GM18502 (cell line): ENCODE measurements at regions not wholly inside any gene's neighbourhood (a gene's known extent, or its start where the extent isn't known, plus 50 kb on each side); places are given as distances from the start of the nearest gene placed in this dataset.
A peak's percentile ranks its signal among the peaks of the same experiment; 100 is the strongest.

Experiments used
- ATAC-seq: cut with Tn5 transposase; IDR thresholded peaks from one replicate; pipeline ENCODE4 v1.9.1; 2021; ENCODE audit warnings: mild to moderate bottlenecking; ENCODE audit not compliant: unreplicated experiment, poor library complexity

- ATAC-seq: no peak
These were observed 62.3 kb upstream of the DAPL1 start for GRCh38 chr2:158732573-158733429.

DNA sequence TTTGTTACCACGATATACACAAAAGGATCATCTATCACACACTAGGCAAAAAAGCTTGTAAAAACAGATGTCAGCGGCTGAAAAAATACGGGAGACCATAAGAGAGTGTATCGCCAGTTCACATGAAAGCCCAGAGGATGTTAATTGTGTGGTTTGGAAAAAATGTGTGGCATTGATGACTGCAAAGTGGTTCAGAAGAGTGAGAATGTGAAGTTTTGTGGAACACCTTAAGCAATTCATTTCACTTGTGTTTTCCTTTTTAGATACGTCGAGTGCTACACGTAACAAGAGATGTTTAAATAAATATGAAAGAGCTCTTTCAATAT is 61.7 kb upstream of the DAPL1 start:
- ATAC-seq: no peak

DNA sequence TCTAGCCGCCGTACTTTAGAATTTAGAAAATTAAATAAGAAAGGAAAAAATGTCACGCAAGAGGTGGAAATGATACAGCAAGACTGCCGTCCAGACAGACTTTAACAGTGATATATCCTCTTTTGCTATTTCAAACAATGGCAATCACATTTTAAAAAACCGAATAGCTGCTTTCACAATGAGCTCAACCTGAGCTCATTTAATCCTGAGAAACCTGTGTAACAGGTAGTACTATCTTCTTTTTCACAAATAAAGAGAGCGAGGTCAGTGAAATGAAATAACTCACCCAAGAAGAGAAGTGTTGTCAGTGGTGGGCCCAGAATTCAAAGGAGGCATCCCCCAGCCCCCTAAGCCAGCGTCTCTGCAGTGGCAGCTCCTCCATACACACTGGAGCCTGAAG is 60.7 kb upstream of the DAPL1 start:
- ATAC-seq: no peak

- ATAC-seq: no peak
These were observed 59.1 kb upstream of the DAPL1 start for GRCh38 chr2:158735822-158736580.

GRCh38 chr2:158738363-158738762 is 56.8 kb upstream of the DAPL1 start:
- ATAC-seq: no peak

DNA sequence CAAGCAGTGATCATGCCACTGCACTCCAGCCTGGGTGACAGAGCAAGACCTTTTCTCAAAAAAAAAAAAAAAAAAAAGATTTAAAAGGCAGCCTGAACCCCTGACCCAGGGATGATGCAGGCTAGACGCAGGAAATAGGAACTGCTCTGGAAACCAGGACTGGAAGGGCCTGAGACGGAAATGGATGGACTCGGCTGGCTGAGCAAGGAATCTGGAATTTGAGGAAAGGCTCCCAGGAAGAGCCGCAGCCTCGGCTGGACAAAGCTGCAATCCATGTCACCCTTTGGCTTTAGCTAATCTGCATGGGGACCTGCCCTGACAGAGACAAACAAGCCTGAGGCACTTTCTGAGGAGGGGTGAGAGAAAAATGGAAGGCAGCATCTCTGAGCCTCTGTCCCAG is 55.0 kb upstream of the DAPL1 start:
- ATAC-seq: no peak

DNA sequence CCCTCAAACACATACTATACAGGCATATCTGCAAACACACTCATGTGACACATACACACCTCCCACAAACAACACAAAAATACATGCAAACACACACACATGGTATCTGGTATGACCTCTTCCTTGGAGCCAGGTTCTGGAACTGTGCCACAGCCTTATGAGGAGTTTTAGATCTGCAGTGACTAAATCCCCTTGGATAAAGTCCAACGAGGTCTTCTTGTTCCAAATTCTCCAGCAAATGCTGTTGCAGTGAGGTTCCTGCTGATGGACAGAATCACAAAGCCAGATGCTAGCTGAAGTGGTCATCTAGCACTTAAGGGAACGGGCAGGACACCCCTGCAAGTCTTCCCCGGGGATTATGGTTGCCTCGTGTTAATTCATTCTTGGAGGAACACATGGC is 54.5 kb upstream of the DAPL1 start:
- ATAC-seq: no peak

DNA sequence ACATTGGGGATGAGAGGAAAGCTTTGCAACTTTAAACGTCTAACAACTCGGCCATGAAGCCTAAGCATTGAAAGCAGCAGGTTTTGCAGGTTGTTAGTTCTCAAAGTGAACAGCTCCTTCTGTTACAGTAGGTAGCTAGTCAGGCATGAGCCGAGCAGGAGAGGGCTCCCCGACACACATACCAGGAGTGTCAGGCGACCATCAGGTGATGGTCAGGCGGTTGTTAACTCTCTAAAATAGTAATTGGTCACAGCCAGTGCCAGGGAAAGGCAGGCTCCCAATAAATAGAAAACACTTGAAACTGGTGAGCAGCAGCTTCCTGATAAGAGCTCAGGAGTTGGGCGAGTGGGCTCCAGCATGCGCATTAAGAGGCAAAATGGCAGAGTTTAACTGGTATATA is 53.5 kb upstream of the DAPL1 start:
- no peak for ATAC-seq

GRCh38 chr2:158742536-158742935 is 52.6 kb upstream of the DAPL1 start:
- ATAC-seq: no peak

GRCh38 chr2:158743466-158743865 is 51.7 kb upstream of the DAPL1 start:
- no peak for ATAC-seq

DNA sequence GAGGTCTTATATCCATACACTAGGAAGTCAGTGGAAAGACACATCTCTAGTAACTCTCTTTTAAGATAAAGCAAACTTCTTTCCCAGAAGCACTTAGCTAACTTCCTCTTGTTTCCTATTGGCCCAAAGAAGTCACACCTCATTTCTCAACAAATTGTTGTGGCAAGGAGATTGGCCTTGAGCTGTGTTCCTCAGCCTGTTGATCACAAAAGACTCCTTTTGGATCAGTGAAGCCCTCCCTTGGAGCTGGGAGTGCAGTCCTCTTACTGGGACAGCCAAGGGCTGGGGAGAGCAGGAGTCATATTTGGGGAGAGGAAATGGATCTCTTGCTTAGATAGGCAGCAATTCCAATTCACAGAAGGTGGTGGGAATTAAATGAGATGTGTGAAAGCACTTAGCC is 51.2 kb upstream of the DAPL1 start:
- ATAC-seq: no peak

DNA sequence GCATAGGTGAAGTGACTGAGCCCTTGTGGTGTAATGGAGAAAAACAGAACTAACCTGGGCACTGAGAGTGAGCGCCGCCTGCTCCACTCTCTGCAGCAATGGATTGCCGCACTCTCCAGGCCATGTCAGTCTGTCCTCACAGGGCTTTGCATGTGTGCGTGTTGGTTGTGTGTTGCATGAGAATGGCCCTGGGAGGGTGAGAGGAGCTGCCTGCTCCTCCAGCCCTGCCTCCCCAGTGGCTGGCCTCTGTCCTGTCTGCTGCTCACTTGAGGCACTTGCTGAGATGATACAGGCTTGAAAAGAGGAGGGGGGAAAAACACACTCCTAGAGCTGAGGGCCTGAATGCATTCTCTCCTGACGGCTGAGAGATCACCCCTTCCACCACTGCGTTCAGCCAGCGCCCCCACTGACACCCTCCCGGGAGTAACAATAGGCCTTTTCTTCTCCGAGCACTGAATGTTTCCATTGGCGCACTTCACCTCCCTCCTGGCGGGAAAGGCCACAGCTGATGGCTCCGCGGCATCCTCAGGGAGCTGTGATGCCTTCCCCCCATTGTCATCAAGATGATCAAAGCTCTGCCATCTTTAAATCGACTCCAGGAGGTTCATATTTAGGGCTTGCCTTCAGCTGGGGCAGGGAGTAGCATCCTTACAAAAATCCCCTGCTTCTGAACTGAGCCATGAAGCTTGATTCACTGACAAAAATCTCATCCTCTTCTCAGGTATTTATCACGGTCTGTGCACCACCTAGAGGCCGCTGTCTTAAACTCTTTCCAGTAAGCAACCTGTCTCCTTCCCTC is 49.9 kb upstream of the DAPL1 start:
- peak; percentile 73 for ATAC-seq
